Right cardiac atrium (tissue), 5 donors: ENCODE measurements at regions not wholly inside any gene's neighbourhood (a gene's known extent, or its start where the extent isn't known, plus 50 kb on each side); places are given as distances from the start of the nearest gene placed in this dataset.

Experiments
- ATAC-seq, 2 donors: fragments of 200-7000 bp; cut with Tn5 transposase; one replicate each; pipeline versions ENCODE4 v1.8.0 to v1.9.1; 2020; ENCODE audit warnings: moderate library complexity in 2 of 2, mild to moderate bottlenecking in 1 of 2
- DNase-seq, 3 donors: peaks; one replicate each; pipeline ENCODE4 v3.0.0-alpha.2; 2020
- H3K27ac ChIP-seq: one replicate; pipeline ENCODE4 v1.5.1; 2013; ENCODE audit warnings: mild to moderate bottlenecking, low read length, control low read depth, moderate library complexity
- H3K27me3 ChIP-seq: one replicate; pipeline ENCODE4 v1.6.1; 2013; ENCODE audit not compliant: control insufficient read depth, insufficient read depth
- H3K4me1 ChIP-seq: one replicate; pipeline ENCODE4 v1.6.1; 2013; ENCODE audit warnings: low read length; ENCODE audit not compliant: control insufficient read depth, insufficient read depth
- H3K4me3 ChIP-seq: one replicate; pipeline ENCODE4 v1.5.1; 2013; ENCODE audit warnings: low read length, control low read depth
- H3K9me3 ChIP-seq: one replicate; pipeline ENCODE4 v1.6.1; 2013; ENCODE audit warnings: low read length; ENCODE audit not compliant: control insufficient read depth
- WGBS: extraction: QIAGEN DNeasy Blood & Tissue Kit; methylation state at CpG from one replicate; pipeline ENCODE4 v1.1.7; 2013; 5-methylcytosine and 5-hydroxymethylcytosine counted together
- intact Hi-C, 4 donors: fragments of 100-400 bp; cut with DNase I; formaldehyde crosslinking; loops; one replicate each; pipeline versions ENCODE4 v1.11.0 to v1.14.0; 2022 to 2023
- donor health status: healthy with polysubstance abuse.
- donor health status: DM: no; HTN: yes; CAD: no.
- donor health status: DM: no; HTN: no; CAD: no.
- donor health status: DM: no; HTN: yes; CAD: no; lungs with severe emphysema.
- donor health status: DM: yes; HTN: yes; CAD: no.

- WGBS, result 58% methylated on average over 2 of the region's 2 CpGs
- H3K27me3 ChIP-seq, result no peaks in the 10 kb centered on the region
- peaks cover 3% of the 10 kb centered on the region for H3K4me1 ChIP-seq
- ATAC-seq, result no peak
- no peaks in the 10 kb centered on the region for H3K9me3 ChIP-seq
- H3K27ac ChIP-seq, result no peak overlapping the region
- intact Hi-C loops, result no loop called here
- no peak overlapping the region for H3K4me3 ChIP-seq
- DNase-seq, result no peak
These were observed 52.5 kb upstream of the KCNMB2 start for GRCh38 chr3:178483704-178484103.

GRCh38 chr3:178485756-178486155 lies 50.5 kb upstream of the KCNMB2 start:
- WGBS, result 72% methylated on average over 4 of the region's 4 CpGs
- H3K27ac ChIP-seq, result no peak overlapping the region
- intact Hi-C loops, result no loop called here

More at GRCh38 chr3:178485756-178486155, 50.5 kb upstream of the KCNMB2 start:
- ATAC-seq (no peak), DNase-seq (no peak)
- H3K27me3 ChIP-seq, result no peaks in the 10 kb centered on the region
- no peak overlapping the region for H3K4me3 ChIP-seq
- no peaks in the 10 kb centered on the region for H3K4me1 ChIP-seq
- H3K9me3 ChIP-seq, result no peaks in the 10 kb centered on the region
